Endothelial cell (in vitro differentiated cells): ENCODE measurements at regions not wholly inside any gene's neighbourhood (a gene's known extent, or its start where the extent isn't known, plus 50 kb on each side); places are given as distances from the start of the nearest gene placed in this dataset.

ENCODE experiments used
- DNase-seq: peaks from one replicate; pipeline ENCODE4 v3.0.0; 2021; ENCODE audit warnings: low spot score
- H3K27ac Mint-ChIP-seq: one replicate; pipeline ENCODE4 v1.8.0; 2021; ENCODE audit warnings: mixed read lengths, inconsistent platforms; ENCODE audit not compliant: unreplicated experiment
- H3K27me3 Mint-ChIP-seq: one replicate; pipeline ENCODE4 v1.8.0; 2021; ENCODE audit warnings: mild to moderate bottlenecking, moderate library complexity, mixed read lengths, inconsistent platforms; ENCODE audit not compliant: unreplicated experiment
- H3K36me3 Mint-ChIP-seq: one replicate; pipeline ENCODE4 v1.8.0; 2021; ENCODE audit warnings: mild to moderate bottlenecking, low read depth, mixed read lengths, inconsistent platforms; ENCODE audit not compliant: unreplicated experiment
- H3K4me1 Mint-ChIP-seq: one replicate; pipeline ENCODE4 v1.8.0; 2021; ENCODE audit warnings: mild to moderate bottlenecking, mixed read lengths, inconsistent platforms; ENCODE audit not compliant: unreplicated experiment
- H3K4me3 Mint-ChIP-seq: one replicate; pipeline ENCODE4 v1.8.0; 2021; ENCODE audit warnings: mild to moderate bottlenecking, mixed read lengths, inconsistent platforms; ENCODE audit not compliant: unreplicated experiment
- H3K9me3 Mint-ChIP-seq: one replicate; pipeline ENCODE4 v1.8.0; 2021; ENCODE audit warnings: mixed read lengths, inconsistent platforms; ENCODE audit not compliant: unreplicated experiment
- CTCF ChIP-seq: fragments of 200-600 bp; sonication (generic); IDR thresholded peaks from one replicate; pipeline ENCODE4 v1.5.0; 2021; ENCODE audit warnings: antibody characterized with exemption; ENCODE audit not compliant: unreplicated experiment

GRCh38 chr1:170219163-170219562, 73.4 kb downstream of the NTMT2 start:
- no peak for DNase-seq
- Mint-ChIP-seq H3K27me3 (no peaks in the 10 kb centered on the region), H3K4me3 (no peak overlapping the region), H3K9me3 (no peaks in the 10 kb centered on the region), H3K27ac (no peak overlapping the region), H3K4me1 (peaks cover 3% of the 10 kb centered on the region), H3K36me3 (no peaks in the 10 kb centered on the region)
- TF ChIP-seq CTCF, result no peak

GRCh38 chr1:170221031-170221430, 75.3 kb downstream of the NTMT2 start:
- H3K27me3 Mint-ChIP-seq, result no peaks in the 10 kb centered on the region
- no peak overlapping the region for H3K4me3 Mint-ChIP-seq
- no peaks in the 10 kb centered on the region for H3K36me3 Mint-ChIP-seq

GRCh38 chr1:170221495-170221894, 75.7 kb downstream of the NTMT2 start:
- Mint-ChIP-seq H3K4me1 (peaks cover 3% of the 10 kb centered on the region), H3K27me3 (no peaks in the 10 kb centered on the region), H3K4me3 (no peak overlapping the region), H3K27ac (no peak overlapping the region), H3K36me3 (no peaks in the 10 kb centered on the region), H3K9me3 (no peaks in the 10 kb centered on the region)
- TF ChIP-seq CTCF, result no peak
- DNase-seq, result no peak

More at GRCh38 chr1:170221031-170221430, 75.3 kb downstream of the NTMT2 start:
- H3K27ac Mint-ChIP-seq, result no peak overlapping the region
- no peak for TF ChIP-seq CTCF
- no peak for DNase-seq
- no peaks in the 10 kb centered on the region for H3K9me3 Mint-ChIP-seq
- peaks cover 3% of the 10 kb centered on the region for H3K4me1 Mint-ChIP-seq

- H3K4me1 Mint-ChIP-seq, result peaks cover 3% of the 10 kb centered on the region
- no peak overlapping the region for H3K27ac Mint-ChIP-seq
- H3K27me3 Mint-ChIP-seq, result no peaks in the 10 kb centered on the region
- no peaks in the 10 kb centered on the region for H3K9me3 Mint-ChIP-seq
- no peak for TF ChIP-seq CTCF
- H3K4me3 Mint-ChIP-seq, result no peak overlapping the region
- H3K36me3 Mint-ChIP-seq, result no peaks in the 10 kb centered on the region
- DNase-seq, result no peak
These were observed 78.7 kb downstream of the NTMT2 start for GRCh38 chr1:170224469-170224868.

- Mint-ChIP-seq H3K4me1 (peaks cover 1% of the 10 kb centered on the region), H3K4me3 (no peak overlapping the region), H3K27ac (no peak overlapping the region), H3K36me3 (no peaks in the 10 kb centered on the region), H3K9me3 (no peaks in the 10 kb centered on the region), H3K27me3 (no peaks in the 10 kb centered on the region)
- no peak for DNase-seq
- TF ChIP-seq CTCF, result no peak
These were observed 80.2 kb downstream of the NTMT2 start for GRCh38 chr1:170225781-170226530.
